Epidermal melanocyte (primary cell): ENCODE measurements at regions not wholly inside any gene's neighbourhood (a gene's known extent, or its start where the extent isn't known, plus 50 kb on each side); places are given as distances from the start of the nearest gene placed in this dataset.
"Not testable (repeated sequence)": the region's sequence is repeated elsewhere in the genome, so short reads cannot be mapped to it uniquely, and the experiment has no call there.

Source experiments
- DNase-seq: peaks from one replicate; pipeline ENCODE4 v3.0.0; 2011; ENCODE audit warnings: low spot score; ENCODE audit not compliant: insufficient read length

- DNase-seq, result no peak
Observed at GRCh38 chr10:106086391-106086790, 1078.1 kb downstream of the SORCS1 start.

- no peak for DNase-seq
Observed at GRCh38 chr10:106083572-106083971, 1080.9 kb downstream of the SORCS1 start.

GRCh38 chr10:106082865-106083264 lies 1081.6 kb downstream of the SORCS1 start:
- DNase-seq, result no peak

GRCh38 chr10:106078895-106079576 lies 1085.5 kb downstream of the SORCS1 start:
- DNase-seq, result no peak

GRCh38 chr10:106076496-106076895 lies 1088.0 kb downstream of the SORCS1 start:
- DNase-seq, result no peak

GRCh38 chr10:106053061-106053460 lies 1111.4 kb downstream of the SORCS1 start:
- DNase-seq, result no peak

GRCh38 chr10:106044503-106044902 lies 1120.0 kb downstream of the SORCS1 start:
- no peak for DNase-seq

- DNase-seq, result no peak
Observed at GRCh38 chr10:106043863-106044262, 1120.6 kb downstream of the SORCS1 start.

GRCh38 chr10:106038246-106038645 lies 1126.3 kb downstream of the SORCS1 start:
- DNase-seq, result no peak

- no peak for DNase-seq
Observed at GRCh38 chr10:106033065-106033464, 1131.4 kb downstream of the SORCS1 start.

GRCh38 chr10:106032450-106033002 lies 1132.0 kb downstream of the SORCS1 start:
- DNase-seq, result no peak

- DNase-seq, result no peak
Observed at GRCh38 chr10:106027240-106027639, 1137.3 kb downstream of the SORCS1 start.

GRCh38 chr10:106025208-106025811 lies 1139.2 kb downstream of the SORCS1 start:
- no peak for DNase-seq

- DNase-seq, result no peak
Observed at GRCh38 chr10:106023329-106023728, 1141.2 kb downstream of the SORCS1 start.

GRCh38 chr10:106019559-106019958 lies 1144.9 kb downstream of the SORCS1 start:
- DNase-seq, result not testable (repeated sequence)

- DNase-seq, result not testable (repeated sequence)
Observed at GRCh38 chr10:106015369-106016199, 1148.9 kb downstream of the SORCS1 start.

GRCh38 chr10:106011250-106011649 lies 1153.3 kb downstream of the SORCS1 start:
- DNase-seq, result no peak

- no peak for DNase-seq
Observed at GRCh38 chr10:106000721-106001120, 1163.8 kb downstream of the SORCS1 start.

GRCh38 chr10:105993609-105994008 lies 1170.9 kb downstream of the SORCS1 start:
- DNase-seq, result no peak

- DNase-seq, result no peak
Observed at GRCh38 chr10:105992928-105993327, 1171.6 kb downstream of the SORCS1 start.

- no peak for DNase-seq
Observed at GRCh38 chr10:105990529-105990928, 1174.0 kb downstream of the SORCS1 start.

- DNase-seq, result no peak
Observed at GRCh38 chr10:105989995-105990394, 1174.5 kb downstream of the SORCS1 start.
